NCI-H524 treated with DMSO at 0.1 percent for 48 hours (cell line): ENCODE measurements at regions not wholly inside any gene's neighbourhood (a gene's known extent, or its start where the extent isn't known, plus 50 kb on each side); places are given as distances from the start of the nearest gene placed in this dataset.
"Not testable (repeated sequence)": the region's sequence is repeated elsewhere in the genome, so short reads cannot be mapped to it uniquely, and the experiment has no call there.

Experiments used
- DNase-seq: peaks from one replicate; lab custom pipeline; 2025; lab: John Stamatoyannopoulos, UW

DNA sequence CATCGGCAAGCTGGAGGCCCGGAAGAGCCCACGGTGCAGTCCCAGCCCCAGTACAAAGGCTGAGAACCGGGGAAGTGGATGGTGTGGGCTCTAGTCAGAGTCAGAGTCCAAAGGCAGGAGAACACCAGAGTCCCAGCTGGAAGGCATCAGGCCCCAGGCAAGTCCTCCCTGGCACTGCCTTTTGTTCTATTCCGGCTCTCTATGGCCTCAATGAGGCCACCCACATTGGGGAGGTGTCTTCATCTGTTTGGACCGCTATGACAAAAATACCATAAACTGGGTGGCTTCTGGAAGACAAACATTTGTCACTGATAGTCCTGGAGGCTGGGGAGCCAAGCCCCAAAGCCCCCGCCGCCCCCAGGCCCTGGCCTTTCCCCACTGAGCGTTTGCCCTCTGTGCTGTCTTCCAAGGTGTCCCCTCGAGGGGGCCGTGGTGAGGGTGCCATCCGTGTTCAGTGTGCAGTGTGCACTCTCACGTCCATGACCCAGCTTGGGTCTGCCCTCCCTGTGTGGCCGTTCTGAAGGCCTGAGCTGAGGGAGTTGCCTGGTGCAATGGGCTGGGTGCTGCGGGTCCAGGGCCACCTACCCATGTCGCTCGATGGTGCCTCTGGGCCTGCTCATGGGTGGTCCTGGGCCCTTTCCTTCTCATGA is 99.1 kb upstream of the PPP1R26 start:
- no peak for DNase-seq

GRCh38 chr9:135381762-135382310 is 97.7 kb upstream of the PPP1R26 start:
- no peak for DNase-seq

DNA sequence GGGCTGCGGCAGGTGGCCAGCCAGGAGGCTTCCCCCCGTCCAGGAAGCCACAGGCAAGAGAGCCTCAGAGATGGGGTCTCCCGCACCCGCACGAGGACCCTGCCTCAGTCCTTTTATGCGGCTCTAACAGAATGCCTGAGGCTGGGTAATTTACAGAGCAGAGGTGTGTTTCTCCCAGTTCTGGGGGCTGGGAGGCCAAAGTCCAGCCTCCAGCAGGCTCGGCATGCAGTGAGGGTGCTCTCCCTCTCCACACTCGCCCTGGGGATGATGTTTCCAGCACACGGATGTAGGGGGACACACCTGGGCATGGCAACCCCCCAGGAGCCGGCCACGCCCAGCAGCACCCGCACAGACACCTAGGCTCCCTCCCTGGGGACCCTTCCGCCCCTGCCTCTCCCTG is 95.4 kb upstream of the PPP1R26 start:
- no peak for DNase-seq

DNA sequence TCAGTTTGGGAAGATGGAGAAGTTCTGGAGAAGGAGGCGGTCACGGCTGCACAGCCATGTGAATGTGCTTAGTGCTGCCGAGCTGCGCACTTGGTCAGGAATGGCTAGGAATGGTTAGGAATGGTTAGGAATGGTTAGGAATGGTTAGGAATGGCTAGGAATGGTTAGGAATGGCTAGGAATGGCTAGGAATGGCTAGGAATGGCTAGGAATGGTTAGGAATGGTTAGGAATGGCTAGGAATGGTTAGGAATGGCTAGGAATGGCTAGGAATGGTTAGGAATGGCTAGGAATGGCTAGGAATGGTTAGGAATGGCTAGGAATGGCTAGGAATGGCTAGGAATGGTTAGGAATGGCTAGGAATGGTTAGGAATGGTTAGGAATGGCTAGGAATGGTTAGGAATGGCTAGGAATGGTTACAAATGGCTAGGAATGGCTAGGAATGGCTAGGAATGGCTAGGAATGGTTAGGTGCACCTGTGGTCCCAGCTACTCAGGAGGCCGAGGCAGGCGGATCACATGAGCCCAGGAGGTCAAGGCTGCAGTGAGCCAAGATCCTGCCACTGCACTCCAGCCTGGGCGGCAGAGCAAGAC is 94.7 kb upstream of the PPP1R26 start:
- not testable (repeated sequence) for DNase-seq

- no peak for DNase-seq
These were observed 93.8 kb upstream of the PPP1R26 start for GRCh38 chr9:135385793-135386192.

DNA sequence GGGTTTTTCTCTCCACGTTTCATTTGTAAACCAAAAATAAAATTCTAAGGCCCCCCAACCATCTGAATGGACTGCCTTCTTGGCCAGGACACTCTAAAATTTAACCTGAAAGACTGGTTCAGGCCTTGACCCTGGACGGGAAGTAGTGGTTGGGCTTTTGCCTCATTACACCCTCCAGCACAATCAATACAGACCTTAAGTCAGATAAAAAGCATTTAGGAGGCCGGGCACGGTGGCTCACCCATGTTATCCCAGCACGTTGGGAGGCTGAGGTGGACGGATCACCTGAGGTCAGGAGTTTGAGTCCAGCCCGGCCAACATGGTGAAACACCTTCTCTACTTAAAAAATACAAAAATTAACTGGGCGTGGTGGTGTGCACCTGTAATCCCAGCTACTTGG is 91.6 kb upstream of the PPP1R26 start:
- no peak for DNase-seq

DNA sequence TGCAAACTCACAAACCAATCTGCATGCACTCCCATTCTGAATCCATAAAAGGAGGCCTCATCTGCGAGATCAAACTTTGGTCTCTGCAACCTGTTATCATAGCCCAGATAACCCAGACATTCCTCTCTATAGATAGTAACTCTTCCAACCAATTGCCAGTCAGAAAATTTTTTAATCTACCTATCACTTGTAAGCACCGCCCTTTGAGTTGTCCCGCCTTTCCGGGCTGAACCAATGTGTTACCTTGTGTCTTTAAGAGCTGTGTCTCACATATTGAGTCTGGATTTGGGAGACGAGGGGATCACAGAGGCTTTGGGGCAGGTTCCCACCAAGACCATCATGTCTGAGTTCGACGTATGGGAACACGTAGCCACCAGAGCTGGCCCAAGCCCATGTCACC is 91.1 kb upstream of the PPP1R26 start:
- no peak for DNase-seq

GRCh38 chr9:135391759-135392158 is 87.8 kb upstream of the PPP1R26 start:
- no peak for DNase-seq

- DNase-seq, result no peak
These were observed 87.1 kb upstream of the PPP1R26 start for GRCh38 chr9:135392511-135392910.

GRCh38 chr9:135394131-135394530 is 85.5 kb upstream of the PPP1R26 start:
- no peak for DNase-seq

GRCh38 chr9:135394699-135395645 is 84.6 kb upstream of the PPP1R26 start:
- no peak for DNase-seq

GRCh38 chr9:135397142-135397541 is 82.4 kb upstream of the PPP1R26 start:
- no peak for DNase-seq

- DNase-seq, result no peak
These were observed 80.5 kb upstream of the PPP1R26 start for GRCh38 chr9:135399000-135399649.

- DNase-seq, result no peak
These were observed 79.1 kb upstream of the PPP1R26 start for GRCh38 chr9:135400496-135400895.

DNA sequence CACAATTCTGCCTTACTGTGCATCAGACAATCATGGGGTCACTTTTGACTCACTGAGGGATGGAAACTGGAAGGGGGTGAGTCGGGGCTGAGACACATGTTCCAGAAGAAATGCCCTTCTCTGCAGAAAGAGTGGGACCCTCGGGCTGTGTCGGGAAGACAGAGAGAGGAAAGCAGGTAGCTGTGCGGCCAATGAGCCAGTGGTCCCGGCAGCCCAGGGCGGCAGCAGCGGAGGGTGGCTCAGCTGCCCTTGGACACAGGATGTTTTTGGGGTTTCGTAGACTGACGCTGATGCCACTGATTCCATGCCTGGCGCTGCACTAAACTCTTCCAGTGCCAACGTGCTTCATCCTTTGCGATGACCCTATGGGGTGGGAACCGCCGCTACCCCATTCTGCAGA is 78.4 kb upstream of the PPP1R26 start:
- no peak for DNase-seq

DNA sequence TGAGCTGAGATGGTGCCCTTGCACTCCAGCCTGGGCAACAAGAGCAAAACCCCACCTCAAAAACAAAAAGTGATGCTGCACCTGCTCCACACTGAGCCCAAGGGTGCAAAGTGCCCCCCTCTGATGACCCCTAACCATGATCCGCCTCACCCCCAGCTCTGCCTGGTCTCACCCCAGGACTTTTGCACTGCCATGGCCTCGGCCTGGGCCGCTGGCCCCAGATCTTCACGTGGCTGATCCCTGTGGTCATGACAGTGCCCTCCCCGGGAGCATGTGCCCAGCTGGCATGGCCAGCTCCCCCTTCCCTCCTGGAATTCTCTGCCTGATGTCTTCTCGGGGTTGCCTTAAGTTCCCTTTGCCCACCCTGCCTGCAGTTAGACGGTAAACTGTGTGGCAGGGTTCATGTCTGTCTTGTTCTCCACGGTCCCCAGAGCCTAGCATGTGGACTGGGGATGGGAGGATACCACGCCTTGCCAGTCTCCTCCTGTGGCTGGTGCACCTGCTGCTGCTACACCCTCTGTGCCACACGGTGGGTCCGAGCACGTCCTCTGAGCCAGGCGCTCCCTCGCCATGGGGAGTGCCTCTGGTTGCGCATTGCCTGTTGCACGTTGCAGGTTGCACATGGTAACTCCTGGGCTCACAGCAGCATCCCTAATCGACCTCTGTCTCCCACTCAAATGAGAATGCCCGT is 77.4 kb upstream of the PPP1R26 start:
- no peak for DNase-seq

DNA sequence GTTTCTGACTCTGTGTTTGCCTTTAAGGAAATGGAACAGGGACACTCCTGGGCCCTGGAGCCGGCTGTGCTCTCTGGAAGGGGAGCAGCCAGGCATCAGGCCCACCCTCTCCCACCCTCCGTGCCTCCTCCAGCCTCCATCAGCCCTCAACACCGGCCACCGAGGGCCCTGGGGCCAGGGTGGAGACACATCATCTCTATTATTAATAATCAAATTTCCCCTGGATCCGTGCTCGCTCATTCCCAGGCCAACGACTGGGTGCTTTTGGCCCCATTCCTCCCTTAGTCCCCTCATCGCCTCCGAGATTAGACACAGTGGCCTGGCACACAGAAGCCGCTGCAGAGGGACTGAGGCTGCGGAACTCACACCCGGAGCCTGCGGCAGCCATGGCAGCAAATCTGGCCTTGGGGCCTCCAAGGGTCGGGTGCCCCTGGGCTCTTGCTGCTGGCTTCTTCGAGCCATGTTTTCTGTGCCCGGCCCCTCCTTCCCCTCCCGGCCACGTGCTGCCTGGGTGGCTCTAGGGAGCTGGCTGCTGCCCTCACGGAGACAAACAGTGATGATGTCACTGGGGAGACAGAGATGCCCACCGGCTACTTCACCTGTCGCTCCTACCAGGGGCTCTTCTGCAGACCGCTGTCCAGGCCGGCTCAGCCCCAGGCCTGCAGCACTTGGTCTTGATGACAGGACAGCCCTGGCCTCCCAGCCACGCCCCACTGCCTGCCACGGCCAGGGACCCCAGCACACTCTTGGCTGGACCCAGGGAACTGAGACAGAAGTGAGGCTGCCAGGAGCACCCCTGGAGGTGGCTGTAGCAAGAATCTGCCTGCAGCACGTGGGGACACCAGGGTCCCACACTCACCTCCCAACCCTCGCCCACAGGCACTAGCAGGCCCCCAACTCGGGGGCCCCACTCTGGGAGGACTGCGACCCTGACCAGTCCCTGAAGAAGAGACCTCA is 76.6 kb upstream of the PPP1R26 start:
- DNase-seq, result no peak

DNA sequence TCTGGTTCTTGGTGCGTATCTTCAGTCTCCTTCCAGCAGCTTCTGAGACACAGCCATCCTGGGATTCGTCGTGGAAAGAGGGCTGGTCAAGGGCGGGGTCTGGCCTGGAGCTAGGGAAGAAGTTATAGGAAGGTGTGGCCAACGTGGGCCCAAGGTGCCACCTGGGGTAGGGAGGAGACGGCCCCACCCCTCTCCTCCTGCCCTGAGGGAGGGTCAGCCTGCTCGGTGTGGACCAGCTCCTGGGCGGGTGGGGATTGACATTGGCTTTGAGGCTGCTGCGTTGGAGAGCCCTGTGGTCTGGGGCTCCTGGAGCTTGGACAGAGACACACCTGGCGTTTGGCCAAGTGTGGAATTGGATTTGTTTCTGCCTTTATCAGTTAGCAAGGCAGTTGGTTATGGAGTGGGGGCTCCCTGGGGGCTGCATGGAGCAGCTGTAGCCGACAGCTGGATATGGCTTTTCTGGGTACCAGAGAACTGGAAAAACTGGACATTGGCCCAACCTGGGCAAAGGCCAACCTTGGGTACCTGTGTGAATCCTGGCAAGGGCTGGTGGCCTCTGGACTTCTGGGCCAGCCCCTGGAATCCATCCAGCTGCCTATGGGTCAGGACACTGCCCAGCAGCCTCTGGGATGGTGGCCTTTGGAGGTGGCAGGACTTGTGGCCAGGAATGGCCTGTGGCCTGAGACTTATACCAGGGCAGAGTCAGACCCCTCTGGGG is 75.7 kb upstream of the PPP1R26 start:
- no peak for DNase-seq

DNA sequence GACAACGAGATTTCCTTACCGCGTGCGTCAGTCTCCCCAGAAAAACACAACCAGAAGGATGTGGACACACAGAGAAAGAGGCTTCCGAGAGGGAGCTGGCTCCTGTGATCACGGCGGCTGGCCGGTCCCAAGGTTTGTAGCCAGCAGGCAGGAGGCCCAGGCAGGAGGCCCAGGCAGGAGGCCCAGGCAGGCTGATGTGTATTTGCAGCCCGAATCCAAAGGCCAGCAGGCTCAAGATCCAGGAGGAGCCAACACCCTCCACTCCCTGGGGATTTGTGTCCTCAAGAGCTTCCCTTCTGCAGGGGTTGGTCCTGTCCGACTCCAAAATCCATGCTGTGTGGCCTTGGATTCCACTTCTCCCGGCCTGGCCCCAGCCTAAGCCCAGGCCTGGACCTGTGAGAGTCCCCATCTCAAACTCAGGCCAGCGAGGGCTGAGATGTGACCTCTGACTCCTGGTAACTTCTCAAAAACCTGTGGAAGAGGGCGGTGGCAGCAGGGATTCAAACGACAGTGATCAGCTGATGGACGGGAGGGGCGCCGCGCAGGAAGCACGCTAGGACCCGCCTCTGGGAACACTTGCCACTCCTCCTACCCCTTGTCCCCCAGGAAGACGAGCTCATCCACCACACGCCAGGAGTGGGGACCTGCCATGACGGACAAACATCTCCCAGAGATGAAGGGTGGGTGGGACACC is 75.0 kb upstream of the PPP1R26 start:
- DNase-seq, result no peak
